HG03457 (cell line): ENCODE measurements at regions not wholly inside any gene's neighbourhood (a gene's known extent, or its start where the extent isn't known, plus 50 kb on each side); places are given as distances from the start of the nearest gene placed in this dataset.
"Not testable (repeated sequence)": the region's sequence is repeated elsewhere in the genome, so short reads cannot be mapped to it uniquely, and the experiment has no call there.

Experiments used
- ATAC-seq: cut with Tn5 transposase; IDR thresholded peaks from one replicate; pipeline ENCODE4 v1.9.1; 2021; ENCODE audit warnings: moderate number of reproducible peaks; ENCODE audit not compliant: unreplicated experiment

- not testable (repeated sequence) for ATAC-seq
These were observed 150.9 kb upstream of the TEX13D start for GRCh38 chrX:124181515-124181914.

GRCh38 chrX:124190440-124190839 is 142.0 kb upstream of the TEX13D start:
- no peak for ATAC-seq

- no peak for ATAC-seq
These were observed 138.3 kb upstream of the TEX13D start for GRCh38 chrX:124194199-124194598.

GRCh38 chrX:124194901-124195300 is 137.6 kb upstream of the TEX13D start:
- no peak for ATAC-seq

- ATAC-seq = no peak
These were observed 129.1 kb upstream of the TEX13D start for GRCh38 chrX:124203311-124203710.

- ATAC-seq = no peak
These were observed 123.8 kb upstream of the TEX13D start for GRCh38 chrX:124208660-124209059.

- no peak for ATAC-seq
These were observed 122.5 kb upstream of the TEX13D start for GRCh38 chrX:124209792-124210576.

- ATAC-seq = no peak
These were observed 121.0 kb upstream of the TEX13D start for GRCh38 chrX:124211312-124211942.

GRCh38 chrX:124212622-124213021 is 119.8 kb upstream of the TEX13D start:
- ATAC-seq = no peak

- no peak for ATAC-seq
These were observed 116.7 kb upstream of the TEX13D start for GRCh38 chrX:124215786-124216185.

- ATAC-seq = no peak
These were observed 115.9 kb upstream of the TEX13D start for GRCh38 chrX:124216396-124217115.

- ATAC-seq = peak; percentile 65
These were observed 114.9 kb upstream of the TEX13D start for GRCh38 chrX:124217304-124218251.

GRCh38 chrX:124223524-124223923 is 108.9 kb upstream of the TEX13D start:
- ATAC-seq = no peak

- no peak for ATAC-seq
These were observed 107.9 kb upstream of the TEX13D start for GRCh38 chrX:124224528-124224927.

- ATAC-seq = no peak
These were observed 106.3 kb upstream of the TEX13D start for GRCh38 chrX:124226129-124226528.

GRCh38 chrX:124228849-124229248 is 103.6 kb upstream of the TEX13D start:
- ATAC-seq = no peak

- no peak for ATAC-seq
These were observed 103.1 kb upstream of the TEX13D start for GRCh38 chrX:124229374-124229773.

- ATAC-seq = no peak
These were observed 101.6 kb upstream of the TEX13D start for GRCh38 chrX:124230655-124231450.

- ATAC-seq = no peak
These were observed 101.1 kb upstream of the TEX13D start for GRCh38 chrX:124231451-124231759.
